AG09309 (cell line): ENCODE measurements at regions not wholly inside any gene's neighbourhood (a gene's known extent, or its start where the extent isn't known, plus 50 kb on each side); places are given as distances from the start of the nearest gene placed in this dataset.
"Not testable (repeated sequence)": the region's sequence is repeated elsewhere in the genome, so short reads cannot be mapped to it uniquely, and the experiment has no call there.

Experiments used
- DNase-seq: peaks from one replicate; pipeline ENCODE4 v3.0.0-alpha.2; 2010; ENCODE audit warnings: low read depth
- H3K4me3 ChIP-seq: 2 replicates; pipeline ENCODE4 v1.5.1; 2011; ENCODE audit warnings: mild to moderate bottlenecking, low read depth, low read length, moderate library complexity; ENCODE audit not compliant: control insufficient read depth
- CTCF ChIP-seq: IDR thresholded peaks from 2 replicates; pipeline ENCODE4 v1.5.1; 2011; ENCODE audit warnings: mild to moderate bottlenecking, low read depth, low read length, inconsistent platforms; ENCODE audit not compliant: insufficient read depth, control insufficient read depth; ENCODE audit errors: missing control alignments

- DNase-seq = no peak
- TF ChIP-seq CTCF = no peak
- no peak overlapping the region for H3K4me3 ChIP-seq
These were observed 125.3 kb upstream of the TACR3 start for GRCh38 chr4:103845075-103845474.

- no peak for DNase-seq
- H3K4me3 ChIP-seq = no peak overlapping the region
- TF ChIP-seq CTCF = no peak
These were observed 123.0 kb upstream of the TACR3 start for GRCh38 chr4:103842637-103843239.

DNA sequence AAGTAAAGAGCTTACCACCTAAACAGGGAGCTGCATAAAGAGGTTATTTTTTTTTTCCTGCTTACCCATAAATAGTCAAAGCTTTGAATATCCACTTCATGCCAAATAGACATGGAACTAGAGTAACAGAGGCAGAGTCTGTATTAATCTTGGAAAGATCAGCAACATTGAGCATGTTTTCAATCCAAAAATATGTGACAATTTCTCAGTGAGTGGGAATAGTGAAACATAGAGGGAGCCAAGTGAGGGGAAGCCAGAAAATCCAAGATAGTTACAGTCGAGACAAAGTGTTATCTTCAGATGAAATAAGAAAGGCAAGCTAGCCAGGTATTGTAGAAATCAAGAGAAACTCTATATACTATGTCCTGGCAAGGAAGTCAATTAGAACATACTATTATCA lies 122.3 kb upstream of the TACR3 start:
- TF ChIP-seq CTCF = no peak
- no peak for DNase-seq
- H3K4me3 ChIP-seq = no peak overlapping the region

GRCh38 chr4:103810308-103810707 lies 90.5 kb upstream of the TACR3 start:
- not testable (repeated sequence) for H3K4me3 ChIP-seq, DNase-seq

DNA sequence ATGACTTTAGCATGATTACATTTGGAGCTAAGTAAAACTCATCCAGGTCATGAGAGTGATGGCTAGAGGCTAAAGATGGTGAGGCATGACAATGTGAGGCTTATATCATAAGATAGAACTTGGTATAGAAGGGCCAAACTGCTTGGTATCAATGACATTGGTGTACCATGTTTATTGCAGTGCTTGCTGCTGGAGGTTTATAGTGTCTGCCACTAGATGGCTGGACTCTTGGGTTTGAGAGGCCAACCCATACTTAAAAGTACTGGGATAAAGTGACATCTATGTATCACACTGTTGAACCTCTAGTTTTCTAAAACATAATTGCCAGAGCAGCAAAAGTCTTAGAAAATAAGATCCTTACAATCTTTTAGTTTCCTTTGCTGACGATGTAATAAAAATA lies 83.0 kb upstream of the TACR3 start:
- DNase-seq = no peak
- no peak overlapping the region for H3K4me3 ChIP-seq
- TF ChIP-seq CTCF = no peak

DNA sequence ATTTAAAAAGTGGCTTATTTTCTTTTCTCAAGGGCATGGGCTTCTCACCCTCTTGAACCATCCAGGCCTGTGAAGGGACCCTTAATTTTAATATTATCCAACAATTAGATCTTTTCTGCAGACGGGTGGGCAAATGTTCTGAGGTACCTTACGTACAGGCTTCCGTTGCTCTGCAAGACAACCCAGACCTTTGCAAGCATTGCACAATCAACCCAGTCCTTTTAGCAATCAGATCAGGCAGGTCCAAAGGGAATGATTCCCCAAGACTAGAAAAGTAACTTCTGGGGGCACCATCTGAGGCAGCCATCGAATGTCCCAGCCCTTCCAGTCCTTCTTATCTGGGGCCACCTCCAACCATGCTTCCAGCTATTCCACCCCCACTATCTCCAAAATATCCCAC lies 67.3 kb upstream of the TACR3 start:
- DNase-seq = no peak
- TF ChIP-seq CTCF = no peak
- no peak overlapping the region for H3K4me3 ChIP-seq

- no peak overlapping the region for H3K4me3 ChIP-seq
- TF ChIP-seq CTCF = no peak
- DNase-seq = no peak
These were observed 66.8 kb upstream of the TACR3 start for GRCh38 chr4:103786593-103786992.

- no peak for DNase-seq
- peak; percentile 33 for TF ChIP-seq CTCF
- H3K4me3 ChIP-seq = no peak overlapping the region
These were observed 66.2 kb upstream of the TACR3 start for GRCh38 chr4:103786014-103786413.
